ENCODE measurements at regions not wholly inside any gene's neighbourhood (a gene's known extent, or its start where the extent isn't known, plus 50 kb on each side); places are given as distances from the start of the nearest gene placed in this dataset.
"Not testable (repeated sequence)": the region's sequence is repeated elsewhere in the genome, so short reads cannot be mapped to it uniquely, and the experiment has no call there.

GRCh38 chr14:49961270-49962222, 68.7 kb downstream of the ARF6 start:
- Histone ChIP-seq H3K9ac (ENCODE audit: low read depth, low read length) (no peak overlapping the region), H3K4me3 (ENCODE audit: low read depth, low read length) (no peak overlapping the region), H3K9me3 (ENCODE audit: control insufficient read depth, insufficient read depth, low read length) (no peaks in the 10 kb centered on the region), H3K27me3 (ENCODE audit: control insufficient read depth, insufficient read depth, low read length) (no peaks in the 10 kb centered on the region), H3K36me3 (ENCODE audit: control insufficient read depth, insufficient read depth, low read length) (no peaks in the 10 kb centered on the region), H3K4me1 (ENCODE audit: control insufficient read depth, insufficient read depth, low read length) (peaks cover 4% of the 10 kb centered on the region)

- no peak overlapping the region for H3K4me3 ChIP-seq (ENCODE audit: low read depth, low read length)
- peaks cover 5% of the 10 kb centered on the region for H3K4me1 ChIP-seq (ENCODE audit: control insufficient read depth, insufficient read depth, low read length)
- no peak overlapping the region for H3K9ac ChIP-seq (ENCODE audit: low read depth, low read length)
- no peaks in the 10 kb centered on the region for H3K36me3 ChIP-seq (ENCODE audit: control insufficient read depth, insufficient read depth, low read length)
- no peaks in the 10 kb centered on the region for H3K9me3 ChIP-seq (ENCODE audit: control insufficient read depth, insufficient read depth, low read length)
- H3K27me3 ChIP-seq (ENCODE audit: control insufficient read depth, insufficient read depth, low read length), result no peaks in the 10 kb centered on the region
These were observed 69.7 kb downstream of the ARF6 start for GRCh38 chr14:49962621-49963020.

GRCh38 chr14:49965068-49965651, 72.3 kb downstream of the ARF6 start:
- H3K36me3 ChIP-seq (ENCODE audit: control insufficient read depth, insufficient read depth, low read length); H3K9me3 ChIP-seq (ENCODE audit: control insufficient read depth, insufficient read depth, low read length); H3K4me1 ChIP-seq (ENCODE audit: control insufficient read depth, insufficient read depth, low read length); H3K27me3 ChIP-seq (ENCODE audit: control insufficient read depth, insufficient read depth, low read length); H3K9ac ChIP-seq (ENCODE audit: low read depth, low read length); H3K4me3 ChIP-seq (ENCODE audit: low read depth, low read length): not testable (repeated sequence)

- no peaks in the 10 kb centered on the region for H3K36me3 ChIP-seq (ENCODE audit: control insufficient read depth, insufficient read depth, low read length)
- H3K27me3 ChIP-seq (ENCODE audit: control insufficient read depth, insufficient read depth, low read length), result no peaks in the 10 kb centered on the region
- H3K9me3 ChIP-seq (ENCODE audit: control insufficient read depth, insufficient read depth, low read length), result no peaks in the 10 kb centered on the region
- no peak overlapping the region for H3K4me3 ChIP-seq (ENCODE audit: low read depth, low read length)
- peaks cover 5% of the 10 kb centered on the region for H3K4me1 ChIP-seq (ENCODE audit: control insufficient read depth, insufficient read depth, low read length)
- H3K9ac ChIP-seq (ENCODE audit: low read depth, low read length), result peak overlapping the region; percentile 4
These were observed 73.5 kb downstream of the ARF6 start for GRCh38 chr14:49966304-49966809.

- no peak overlapping the region for H3K4me3 ChIP-seq (ENCODE audit: low read depth, low read length)
These were observed 74.2 kb downstream of the ARF6 start for GRCh38 chr14:49966971-49967630.

GRCh38 chr14:49969961-49970360, 77.1 kb downstream of the ARF6 start:
- Histone ChIP-seq H3K4me1 (ENCODE audit: control insufficient read depth, insufficient read depth, low read length) (peaks cover 11% of the 10 kb centered on the region), H3K9me3 (ENCODE audit: control insufficient read depth, insufficient read depth, low read length) (no peaks in the 10 kb centered on the region), H3K4me3 (ENCODE audit: low read depth, low read length) (no peak overlapping the region), H3K27me3 (ENCODE audit: control insufficient read depth, insufficient read depth, low read length) (no peaks in the 10 kb centered on the region), H3K9ac (ENCODE audit: low read depth, low read length) (no peak overlapping the region), H3K36me3 (ENCODE audit: control insufficient read depth, insufficient read depth, low read length) (no peaks in the 10 kb centered on the region)

More at GRCh38 chr14:49966971-49967630, 74.2 kb downstream of the ARF6 start:
- no peaks in the 10 kb centered on the region for H3K27me3 ChIP-seq (ENCODE audit: control insufficient read depth, insufficient read depth, low read length)
- peaks cover 5% of the 10 kb centered on the region for H3K4me1 ChIP-seq (ENCODE audit: control insufficient read depth, insufficient read depth, low read length)
- no peaks in the 10 kb centered on the region for H3K9me3 ChIP-seq (ENCODE audit: control insufficient read depth, insufficient read depth, low read length)
- no peaks in the 10 kb centered on the region for H3K36me3 ChIP-seq (ENCODE audit: control insufficient read depth, insufficient read depth, low read length)
- no peak overlapping the region for H3K9ac ChIP-seq (ENCODE audit: low read depth, low read length)

GRCh38 chr14:49970474-49971147, 77.7 kb downstream of the ARF6 start:
- H3K27me3 ChIP-seq (ENCODE audit: control insufficient read depth, insufficient read depth, low read length), result no peaks in the 10 kb centered on the region
- peaks cover 11% of the 10 kb centered on the region for H3K4me1 ChIP-seq (ENCODE audit: control insufficient read depth, insufficient read depth, low read length)
- H3K4me3 ChIP-seq (ENCODE audit: low read depth, low read length), result no peak overlapping the region
- H3K36me3 ChIP-seq (ENCODE audit: control insufficient read depth, insufficient read depth, low read length), result no peaks in the 10 kb centered on the region
- no peaks in the 10 kb centered on the region for H3K9me3 ChIP-seq (ENCODE audit: control insufficient read depth, insufficient read depth, low read length)
- H3K9ac ChIP-seq (ENCODE audit: low read depth, low read length), result no peak overlapping the region

GRCh38 chr14:49971156-49972130, 78.6 kb downstream of the ARF6 start:
- H3K36me3 ChIP-seq (ENCODE audit: control insufficient read depth, insufficient read depth, low read length), result no peaks in the 10 kb centered on the region
- H3K27me3 ChIP-seq (ENCODE audit: control insufficient read depth, insufficient read depth, low read length), result no peaks in the 10 kb centered on the region
- H3K9ac ChIP-seq (ENCODE audit: low read depth, low read length), result no peak overlapping the region
- H3K9me3 ChIP-seq (ENCODE audit: control insufficient read depth, insufficient read depth, low read length), result no peaks in the 10 kb centered on the region
- H3K4me1 ChIP-seq (ENCODE audit: control insufficient read depth, insufficient read depth, low read length), result peaks cover 8% of the 10 kb centered on the region
- H3K4me3 ChIP-seq (ENCODE audit: low read depth, low read length), result no peak overlapping the region

GRCh38 chr14:49972131-49972671, 79.3 kb downstream of the ARF6 start:
- Histone ChIP-seq H3K36me3 (ENCODE audit: control insufficient read depth, insufficient read depth, low read length) (no peaks in the 10 kb centered on the region), H3K4me1 (ENCODE audit: control insufficient read depth, insufficient read depth, low read length) (peaks cover 6% of the 10 kb centered on the region), H3K27me3 (ENCODE audit: control insufficient read depth, insufficient read depth, low read length) (no peaks in the 10 kb centered on the region), H3K9me3 (ENCODE audit: control insufficient read depth, insufficient read depth, low read length) (no peaks in the 10 kb centered on the region), H3K4me3 (ENCODE audit: low read depth, low read length) (no peak overlapping the region), H3K9ac (ENCODE audit: low read depth, low read length) (no peak overlapping the region)

GRCh38 chr14:49972823-49973222, 79.9 kb downstream of the ARF6 start:
- no peaks in the 10 kb centered on the region for H3K9me3 ChIP-seq (ENCODE audit: control insufficient read depth, insufficient read depth, low read length)
- no peaks in the 10 kb centered on the region for H3K36me3 ChIP-seq (ENCODE audit: control insufficient read depth, insufficient read depth, low read length)
- no peak overlapping the region for H3K9ac ChIP-seq (ENCODE audit: low read depth, low read length)
- H3K27me3 ChIP-seq (ENCODE audit: control insufficient read depth, insufficient read depth, low read length), result no peaks in the 10 kb centered on the region
- H3K4me1 ChIP-seq (ENCODE audit: control insufficient read depth, insufficient read depth, low read length), result peaks cover 6% of the 10 kb centered on the region
- H3K4me3 ChIP-seq (ENCODE audit: low read depth, low read length), result no peak overlapping the region

Data from iPS-15b (cell line).